ENCODE measurements at regions not wholly inside any gene's neighbourhood (a gene's known extent, or its start where the extent isn't known, plus 50 kb on each side); places are given as distances from the start of the nearest gene placed in this dataset.

- TF ChIP-seq CTCF (IDR thresholded peaks at IDR 0.05 in 4 of 5, conservative IDR thresholded peaks at IDR 0.05 in 1 of 5) = no peak
- TF ChIP-seq POLR2A (IDR thresholded peaks at IDR 0.05) = no peak
These were observed 492.0 kb upstream of the KIF2B start for GRCh38 chr17:53330756-53331155.
